Caco-2 (cell line): ENCODE measurements at regions not wholly inside any gene's neighbourhood (a gene's known extent, or its start where the extent isn't known, plus 50 kb on each side); places are given as distances from the start of the nearest gene placed in this dataset.

Experiments used
- BruUV-seq: library from RNA; stranded (reverse); fragments of 400-500 nt; replicated peaks from 2 replicates; lab custom pipeline; 2021; lab: Mats Ljungman, UMichigan
- CTCF ChIA-PET: fragments of 300-600 bp; sonication (Branson Sonifier 250); formaldehyde crosslinking; loops from one replicate; lab custom pipeline; 2022; ENCODE audit warnings: antibody characterized with exemption; lab: Charles Lee
- POLR2A ChIA-PET: fragments of 300-600 bp; sonication (Branson Sonifier 250); formaldehyde crosslinking; loops from one replicate; lab custom pipeline; 2022; ENCODE audit warnings: antibody characterized with exemption; lab: Charles Lee
- DNase-seq, 2 experiments: peaks; one replicate each; pipeline versions ENCODE4 v3.0.0 to v3.0.0-alpha.2; 2020 to 2022
- H3K27me3 ChIP-seq: replicated peaks from 2 replicates; pipeline ENCODE4 v1.6.0; 2011; ENCODE audit warnings: low read length; ENCODE audit not compliant: control insufficient read depth, insufficient read depth
- H3K36me3 ChIP-seq: 2 replicates; pipeline ENCODE4 v1.5.1; 2011; ENCODE audit warnings: low read length; ENCODE audit not compliant: control insufficient read depth, insufficient read depth
- H3K4me1 ChIP-seq: fragments of 250-450 bp; sonication (Bioruptor Pico); 2 replicates; pipeline ENCODE4 v1.5.1; 2020; ENCODE audit warnings: mild to moderate bottlenecking
- H3K4me3 ChIP-seq: 2 replicates; pipeline ENCODE4 v1.5.1; 2011; ENCODE audit warnings: low read depth, mild to moderate bottlenecking, control low read depth, low read length
- H3K9me3 ChIP-seq: fragments of 250-450 bp; sonication (Bioruptor Pico); 2 replicates; pipeline ENCODE4 v1.5.1; 2020; ENCODE audit warnings: mild to moderate bottlenecking, moderate library complexity
- H3K27ac Mint-ChIP-seq: one replicate; pipeline ENCODE4 v1.8.0; 2022; ENCODE audit warnings: mixed read lengths; ENCODE audit not compliant: unreplicated experiment
- H3K27me3 Mint-ChIP-seq: one replicate; pipeline ENCODE4 v1.8.0; 2022; ENCODE audit warnings: mixed read lengths; ENCODE audit not compliant: insufficient read depth, unreplicated experiment
- H3K36me3 Mint-ChIP-seq: one replicate; pipeline ENCODE4 v1.8.0; 2022; ENCODE audit warnings: mild to moderate bottlenecking, mixed read lengths; ENCODE audit not compliant: insufficient read depth, unreplicated experiment
- H3K4me1 Mint-ChIP-seq: one replicate; pipeline ENCODE4 v1.8.0; 2022; ENCODE audit warnings: low read depth, mixed read lengths; ENCODE audit not compliant: unreplicated experiment
- H3K4me3 Mint-ChIP-seq: one replicate; pipeline ENCODE4 v1.8.0; 2022; ENCODE audit warnings: mild to moderate bottlenecking, moderate library complexity, mixed read lengths; ENCODE audit not compliant: unreplicated experiment
- H3K9me3 Mint-ChIP-seq: one replicate; pipeline ENCODE4 v1.8.0; 2022; ENCODE audit warnings: mixed read lengths; ENCODE audit not compliant: unreplicated experiment
- intact Hi-C: fragments of 100-400 bp; cut with micrococcal nuclease; formaldehyde crosslinking; loops from one replicate; pipeline ENCODE4 v1.10.0; 2022; ENCODE audit not compliant: unreplicated experiment
- TF ChIP-seq, protein P1 (sequence below), 2 experiments: fragments of 200-600 bp in 1 of 2; IDR thresholded peaks; 1 replicate in 1 of 2; 2 replicates in 1 of 2; pipeline versions ENCODE4 v1.5.1 to v1.8.0; 2011 to 2022; ENCODE audit warnings: antibody characterized with exemption in 1 of 2, control low read depth in 1 of 2, inconsistent platforms in 1 of 2, low read depth in 1 of 2, low read length in 1 of 2, mild to moderate bottlenecking in 1 of 2, moderate library complexity in 1 of 2; ENCODE audit not compliant: insufficient read depth in 1 of 2, severe bottlenecking in 1 of 2, unreplicated experiment in 1 of 2

GRCh38 chr13:55705526-55705925 lies 1435.2 kb upstream of the PRR20A start:
- no peaks in the 10 kb centered on the region for H3K27me3 Mint-ChIP-seq
- TF ChIP-seq, protein P1, sequence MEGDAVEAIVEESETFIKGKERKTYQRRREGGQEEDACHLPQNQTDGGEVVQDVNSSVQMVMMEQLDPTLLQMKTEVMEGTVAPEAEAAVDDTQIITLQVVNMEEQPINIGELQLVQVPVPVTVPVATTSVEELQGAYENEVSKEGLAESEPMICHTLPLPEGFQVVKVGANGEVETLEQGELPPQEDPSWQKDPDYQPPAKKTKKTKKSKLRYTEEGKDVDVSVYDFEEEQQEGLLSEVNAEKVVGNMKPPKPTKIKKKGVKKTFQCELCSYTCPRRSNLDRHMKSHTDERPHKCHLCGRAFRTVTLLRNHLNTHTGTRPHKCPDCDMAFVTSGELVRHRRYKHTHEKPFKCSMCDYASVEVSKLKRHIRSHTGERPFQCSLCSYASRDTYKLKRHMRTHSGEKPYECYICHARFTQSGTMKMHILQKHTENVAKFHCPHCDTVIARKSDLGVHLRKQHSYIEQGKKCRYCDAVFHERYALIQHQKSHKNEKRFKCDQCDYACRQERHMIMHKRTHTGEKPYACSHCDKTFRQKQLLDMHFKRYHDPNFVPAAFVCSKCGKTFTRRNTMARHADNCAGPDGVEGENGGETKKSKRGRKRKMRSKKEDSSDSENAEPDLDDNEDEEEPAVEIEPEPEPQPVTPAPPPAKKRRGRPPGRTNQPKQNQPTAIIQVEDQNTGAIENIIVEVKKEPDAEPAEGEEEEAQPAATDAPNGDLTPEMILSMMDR (IDR thresholded peaks at IDR 0.05; ENCODE audit: insufficient read depth in 1 of 2, low read depth in 1 of 2, low read length in 1 of 2, severe bottlenecking in 1 of 2, unreplicated experiment in 1 of 2) = no peak
- H3K4me3 Mint-ChIP-seq = no peak overlapping the region
- H3K9me3 Mint-ChIP-seq = no peaks in the 10 kb centered on the region
- DNase-seq = no peak
- H3K9me3 ChIP-seq = no peaks in the 10 kb centered on the region
- H3K27ac Mint-ChIP-seq = no peak overlapping the region
- ChIA-PET POLR2A (no interaction called here), CTCF (no interaction called here)
- intact Hi-C loops = no loop called here
- H3K36me3 ChIP-seq = no peaks in the 10 kb centered on the region
- BruUV-seq = no TSS peak
- no peaks in the 10 kb centered on the region for H3K27me3 ChIP-seq
- no peaks in the 10 kb centered on the region for H3K4me1 ChIP-seq
- no peak overlapping the region for H3K4me3 ChIP-seq
- H3K4me1 Mint-ChIP-seq = no peaks in the 10 kb centered on the region
- no peaks in the 10 kb centered on the region for H3K36me3 Mint-ChIP-seq

DNA sequence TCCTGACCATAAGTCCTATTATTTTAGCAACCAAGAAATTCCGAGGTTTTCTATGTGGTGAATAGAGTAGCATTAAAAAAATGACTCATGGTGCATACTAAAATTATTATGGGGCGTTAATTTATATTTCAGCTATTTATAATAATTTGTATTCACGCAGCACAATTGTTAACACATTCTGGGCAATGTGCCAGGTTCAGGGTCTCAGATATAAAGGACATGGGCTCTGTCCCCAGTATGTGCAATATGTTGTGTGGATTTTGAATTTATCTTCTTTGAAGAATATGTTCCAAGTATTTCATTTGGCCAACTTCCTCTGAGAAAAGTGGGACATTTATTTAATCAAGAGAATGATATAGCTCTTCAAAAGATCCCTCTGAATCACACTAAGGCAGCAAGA lies 1434.7 kb upstream of the PRR20A start:
- H3K27me3 ChIP-seq = no peaks in the 10 kb centered on the region
- no peaks in the 10 kb centered on the region for H3K4me1 ChIP-seq
- no peak overlapping the region for H3K4me3 Mint-ChIP-seq
- no peak for DNase-seq
- ChIA-PET CTCF (no interaction called here), POLR2A (no interaction called here)
- no peaks in the 10 kb centered on the region for H3K27me3 Mint-ChIP-seq
- H3K36me3 Mint-ChIP-seq = no peaks in the 10 kb centered on the region
- TF ChIP-seq, protein P1 (IDR thresholded peaks at IDR 0.05; ENCODE audit: insufficient read depth in 1 of 2, low read depth in 1 of 2, low read length in 1 of 2, severe bottlenecking in 1 of 2, unreplicated experiment in 1 of 2) = no peak
- H3K9me3 ChIP-seq = no peaks in the 10 kb centered on the region
- H3K27ac Mint-ChIP-seq = no peak overlapping the region
- intact Hi-C loops = no loop called here
- no peak overlapping the region for H3K4me3 ChIP-seq
- no TSS peak for BruUV-seq
- H3K36me3 ChIP-seq = no peaks in the 10 kb centered on the region
- H3K4me1 Mint-ChIP-seq = no peaks in the 10 kb centered on the region
- H3K9me3 Mint-ChIP-seq = no peaks in the 10 kb centered on the region

DNA sequence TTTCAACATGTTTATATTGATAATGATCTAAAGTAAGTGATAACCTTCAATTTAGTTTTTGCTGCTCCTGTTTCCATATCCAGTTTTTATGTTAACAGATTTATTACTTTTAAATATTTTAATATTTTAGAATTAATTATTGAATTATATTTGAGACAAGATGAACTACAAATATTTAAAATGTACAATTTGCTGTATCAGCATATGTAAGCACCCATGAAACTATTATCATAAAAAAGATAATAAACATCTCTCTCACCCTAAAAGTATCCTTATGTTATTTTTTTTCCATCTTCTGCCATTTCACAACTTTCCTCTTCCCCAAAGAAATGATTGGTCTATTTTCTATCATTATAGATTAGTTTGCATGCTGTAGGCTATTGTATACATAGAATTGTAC lies 1426.6 kb upstream of the PRR20A start:
- Histone ChIP-seq H3K36me3 (no peaks in the 10 kb centered on the region), H3K4me1 (no peaks in the 10 kb centered on the region), H3K4me3 (no peak overlapping the region), H3K27me3 (no peaks in the 10 kb centered on the region), H3K9me3 (no peaks in the 10 kb centered on the region)
- DNase-seq = no peak
- no peaks in the 10 kb centered on the region for H3K9me3 Mint-ChIP-seq
- ChIA-PET CTCF (no interaction called here), POLR2A (no interaction called here)
- TF ChIP-seq, protein P1 (IDR thresholded peaks at IDR 0.05; ENCODE audit: insufficient read depth in 1 of 2, low read depth in 1 of 2, low read length in 1 of 2, severe bottlenecking in 1 of 2, unreplicated experiment in 1 of 2) = no peak
- H3K27ac Mint-ChIP-seq = no peak overlapping the region
- no peaks in the 10 kb centered on the region for H3K27me3 Mint-ChIP-seq
- no peak overlapping the region for H3K4me3 Mint-ChIP-seq
- no TSS peak for BruUV-seq
- H3K36me3 Mint-ChIP-seq = no peaks in the 10 kb centered on the region
- intact Hi-C loops = no loop called here
- no peaks in the 10 kb centered on the region for H3K4me1 Mint-ChIP-seq
